ENCODE measurements at regions not wholly inside any gene's neighbourhood (a gene's known extent, or its start where the extent isn't known, plus 50 kb on each side); places are given as distances from the start of the nearest gene placed in this dataset.
"Not testable (repeated sequence)": the region's sequence is repeated elsewhere in the genome, so short reads cannot be mapped to it uniquely, and the experiment has no call there.

DNA sequence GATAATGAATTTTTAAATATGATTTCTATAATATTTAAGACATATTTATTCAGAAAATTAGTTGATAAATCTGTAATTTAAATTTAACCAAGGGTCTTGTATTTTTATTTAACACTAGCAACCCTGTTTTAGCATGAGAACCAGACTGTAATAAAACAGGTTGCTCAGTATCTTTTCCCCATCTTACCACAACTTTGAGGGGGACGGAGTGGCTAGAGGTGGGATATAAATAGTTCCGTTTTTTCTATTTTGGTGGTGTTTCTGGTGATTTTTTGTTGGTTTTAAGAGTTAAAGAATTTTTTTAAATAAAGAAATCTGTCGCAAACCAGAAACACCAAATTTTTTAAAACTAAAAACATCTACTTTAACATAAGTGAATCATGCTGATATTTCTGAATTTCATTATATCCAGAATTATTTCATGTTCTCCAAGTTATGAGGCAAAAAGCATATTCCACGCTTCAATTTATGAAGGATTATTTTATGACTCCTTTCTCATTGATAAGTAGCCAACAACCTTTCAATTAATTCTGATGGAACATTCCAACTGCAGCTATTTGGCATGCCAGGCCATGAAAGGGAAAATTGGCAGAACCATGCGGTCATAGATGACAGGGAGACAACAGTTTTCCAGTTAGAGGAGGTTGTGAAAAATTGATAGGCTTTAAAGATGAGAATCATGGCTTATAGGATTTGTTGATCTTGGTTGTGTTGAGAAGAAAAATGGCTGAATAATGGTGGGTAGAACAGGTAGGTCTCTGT, 151.9 kb upstream of the CARMIL1 start:
- DNase-seq, result no peak

DNA sequence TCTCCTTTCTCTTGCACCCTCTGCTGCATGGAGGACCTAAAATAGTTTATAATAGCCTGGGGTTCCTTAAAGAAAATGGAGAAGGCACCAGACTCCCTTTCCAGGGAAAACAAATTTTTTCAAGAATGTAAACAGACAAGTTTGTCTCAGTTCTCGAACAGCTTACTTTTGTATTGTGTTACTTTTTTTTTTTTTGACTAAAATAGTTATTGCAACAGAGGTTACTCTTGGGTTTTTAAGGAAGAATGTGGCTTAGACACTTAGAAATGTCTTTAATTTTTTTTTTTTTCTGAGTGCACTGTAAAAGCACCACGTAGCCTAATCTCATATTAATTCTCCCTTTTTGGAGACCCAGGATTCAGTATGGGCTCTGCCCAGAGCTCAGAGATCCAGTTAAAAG, 148.7 kb upstream of the CARMIL1 start:
- DNase-seq, result no peak

DNA sequence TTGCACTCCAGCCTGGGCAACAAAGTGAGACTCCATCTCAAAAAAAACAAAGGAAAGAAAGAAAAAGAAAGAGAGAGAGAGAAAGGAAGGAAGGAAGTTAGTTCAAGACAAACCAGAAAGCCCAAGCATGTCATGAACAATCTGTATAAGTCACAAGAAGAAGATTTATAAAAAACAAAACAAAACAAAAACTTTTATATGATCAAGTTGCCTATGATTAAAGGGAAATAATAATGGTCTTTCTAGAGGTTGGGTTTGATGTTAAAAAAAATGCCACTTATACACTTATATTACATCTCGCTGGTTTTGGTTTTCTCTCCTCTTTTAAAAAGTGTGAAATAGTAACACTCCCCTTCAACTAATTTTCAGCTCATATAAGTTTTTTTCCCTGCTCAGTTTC, 146.2 kb upstream of the CARMIL1 start:
- DNase-seq, result no peak

DNA sequence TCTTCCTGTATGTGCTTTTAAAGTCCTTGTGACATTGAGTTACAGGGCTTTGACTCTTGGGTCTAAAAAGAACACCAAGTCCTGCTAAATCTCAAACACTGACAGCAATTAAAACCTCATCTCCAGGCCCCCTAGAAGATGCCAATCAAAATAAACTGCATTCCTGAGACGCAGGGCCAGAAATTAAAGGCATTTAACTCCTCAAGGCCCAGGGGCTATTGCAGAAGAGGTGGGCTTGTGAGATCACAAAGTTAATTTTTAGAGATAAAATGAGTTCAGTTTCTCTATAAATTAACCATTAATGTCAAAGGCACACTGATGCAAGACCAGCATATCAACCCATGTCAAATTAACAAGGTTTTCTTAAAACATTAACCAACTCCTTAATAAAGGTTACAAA, 145.6 kb upstream of the CARMIL1 start:
- no peak for DNase-seq

DNA sequence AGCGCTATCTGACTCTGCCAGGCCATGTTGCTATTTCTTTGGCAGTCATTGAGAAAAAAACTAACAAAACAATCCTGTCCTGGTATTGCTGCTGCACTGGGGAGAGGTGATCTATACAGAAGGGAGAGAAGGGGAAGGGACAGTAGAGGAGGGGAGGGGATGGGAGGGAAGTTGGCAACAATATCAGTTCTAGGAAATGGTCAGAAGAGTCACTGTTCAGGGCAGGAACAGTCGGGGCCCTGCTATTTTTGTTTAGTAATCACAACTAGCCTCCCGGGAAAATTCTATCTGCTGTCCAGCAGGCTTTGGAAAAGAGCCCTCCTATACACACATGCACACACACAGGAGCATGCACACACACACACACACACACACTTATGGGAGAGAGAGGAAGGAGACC, 142.3 kb upstream of the CARMIL1 start:
- no peak for DNase-seq

DNA sequence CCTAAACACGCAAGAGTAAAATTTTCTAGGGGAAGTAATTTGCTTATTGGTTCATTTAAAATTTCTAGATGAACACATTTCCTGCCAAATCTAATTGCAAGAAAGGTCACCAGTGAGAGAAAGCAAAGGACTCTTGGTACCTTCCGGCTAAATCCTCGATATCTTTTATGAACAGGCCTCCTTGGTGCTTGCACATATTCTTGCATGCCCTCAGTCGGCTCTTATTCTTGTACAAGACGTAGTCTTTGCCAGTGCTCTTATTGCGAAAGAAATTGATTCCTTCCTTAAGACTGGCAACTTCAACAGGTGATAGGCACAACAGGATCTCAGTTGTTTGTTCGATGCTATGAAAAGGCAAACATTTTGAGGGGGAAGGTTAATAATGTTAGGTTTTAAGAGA, 141.7 kb upstream of the CARMIL1 start:
- DNase-seq, result no peak

DNA sequence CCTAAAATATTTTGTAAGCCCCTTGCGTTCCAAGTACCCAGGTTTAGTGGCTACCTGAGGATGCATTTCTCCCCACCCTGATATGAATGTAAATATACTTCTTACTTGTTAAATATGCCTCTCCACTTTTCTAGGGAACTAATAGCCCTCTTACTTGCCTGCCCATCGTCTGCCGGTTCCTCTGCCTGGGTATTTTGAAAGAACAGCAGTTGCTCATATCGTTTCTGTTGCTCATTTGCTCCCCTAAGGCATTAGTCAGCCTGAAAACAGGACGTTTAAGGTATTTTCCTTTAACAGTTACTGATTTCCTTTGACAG, 141.3 kb upstream of the CARMIL1 start:
- no peak for DNase-seq

DNA sequence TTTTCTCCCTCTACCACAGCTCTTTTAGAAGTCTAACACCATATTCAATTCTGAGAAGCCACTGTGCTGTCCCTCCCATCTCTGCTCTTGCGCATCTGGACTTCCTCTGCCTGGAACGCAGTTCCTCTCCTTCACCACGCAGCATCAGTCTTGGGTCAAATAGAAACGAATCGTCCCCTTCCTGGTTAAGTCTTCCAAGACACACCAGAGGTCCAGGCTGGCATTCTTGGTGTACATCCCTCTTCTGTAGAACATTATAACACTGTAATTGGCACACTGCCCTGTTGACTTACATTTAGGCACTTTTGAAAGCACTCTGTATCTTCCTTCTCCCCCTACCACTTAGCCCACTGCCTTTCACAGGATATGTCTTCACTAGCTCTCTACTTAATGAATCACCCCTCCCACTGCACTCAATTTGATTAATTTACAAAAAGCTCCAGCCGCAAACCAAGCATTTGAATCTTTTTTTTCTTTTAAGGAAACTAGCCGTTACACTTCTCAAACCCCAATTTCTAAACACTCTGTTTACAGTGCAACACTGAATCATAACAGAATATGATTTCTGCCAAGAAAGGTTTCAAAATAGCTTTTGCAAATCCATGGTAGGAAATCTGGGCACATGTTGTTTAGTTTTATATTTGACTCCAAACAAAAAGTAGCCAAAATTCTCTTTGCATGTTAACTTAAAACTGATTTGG, 140.8 kb upstream of the CARMIL1 start:
- DNase-seq, result no peak

DNA sequence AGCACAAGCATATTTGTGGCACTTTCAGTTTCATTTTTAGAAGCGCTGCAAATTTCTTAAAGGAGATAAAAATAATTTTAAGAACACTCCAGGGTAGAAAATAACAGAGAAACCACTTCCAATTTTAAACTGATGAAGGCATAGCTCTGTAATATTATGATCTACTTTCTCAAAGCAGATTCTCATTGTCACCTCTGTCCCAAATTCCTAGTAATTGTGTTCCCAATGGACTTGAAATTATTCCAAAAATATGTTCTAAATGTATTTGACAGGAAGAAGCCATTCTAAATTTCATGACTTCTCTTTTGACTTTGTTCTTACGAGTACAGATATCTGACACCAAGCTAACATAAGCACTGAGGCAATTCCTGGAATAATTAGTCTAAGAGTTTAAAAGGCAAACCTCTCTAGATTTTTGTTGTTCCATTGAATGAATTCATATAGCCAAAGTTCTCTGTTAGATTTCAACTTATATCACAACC, 140.2 kb upstream of the CARMIL1 start:
- no peak for DNase-seq

DNA sequence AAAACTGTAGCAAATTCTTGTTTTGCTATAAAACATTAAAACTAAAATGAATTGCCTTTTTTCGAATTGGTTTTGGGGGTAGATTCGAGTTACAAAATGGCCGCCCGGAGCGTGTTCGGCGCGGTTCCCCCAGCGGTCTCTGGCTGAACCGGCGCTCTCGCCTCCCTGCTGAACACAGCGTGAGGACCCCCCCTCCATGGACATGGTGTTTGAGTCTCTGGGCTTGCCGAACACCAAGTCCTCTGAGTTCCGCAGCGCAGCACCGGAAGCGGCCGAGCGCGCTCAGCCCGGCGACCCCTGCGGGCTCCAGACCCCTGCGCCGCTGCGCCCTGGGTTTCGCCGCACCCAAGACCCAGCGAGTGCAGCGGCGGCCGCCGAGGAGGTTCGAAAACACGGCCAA, 139.6 kb upstream of the CARMIL1 start:
- not testable (repeated sequence) for DNase-seq

DNA sequence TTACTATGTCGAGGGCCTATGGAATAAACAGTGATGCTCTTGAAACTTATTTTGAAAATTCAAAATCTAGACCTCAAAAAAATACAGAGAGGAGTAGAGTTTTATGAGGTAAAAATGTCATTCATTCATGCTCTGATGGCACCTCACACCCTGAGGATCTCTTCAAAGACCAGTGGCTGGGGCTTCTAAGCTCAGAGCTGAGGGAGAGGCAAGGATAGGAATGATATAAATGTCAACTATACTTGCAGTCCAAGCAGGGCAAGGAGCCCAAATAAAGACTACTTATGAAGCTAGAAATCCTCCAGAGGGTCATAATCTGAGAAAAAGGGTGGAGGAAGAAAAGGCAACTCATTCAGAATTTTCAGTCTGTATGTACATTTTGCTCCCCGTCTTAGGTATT, 136.7 kb upstream of the CARMIL1 start:
- no peak for DNase-seq

DNA sequence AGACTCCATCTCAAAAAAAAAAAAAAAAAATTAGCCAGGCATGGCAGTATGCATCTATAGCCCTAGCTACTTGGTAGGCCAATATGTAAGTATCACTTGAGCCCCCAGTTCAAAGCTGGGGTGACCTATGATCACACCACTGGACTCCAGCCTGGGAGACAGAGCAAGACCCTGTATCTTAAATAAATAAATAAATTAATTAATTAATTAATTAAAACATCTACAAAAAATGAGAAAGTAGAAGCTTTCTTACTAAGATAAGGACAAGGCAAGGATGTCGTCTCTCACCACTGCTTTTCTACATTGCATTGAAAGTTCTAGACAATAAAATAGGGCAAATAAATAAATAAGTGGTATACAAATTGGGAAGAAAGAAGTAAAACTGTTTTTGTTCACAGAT, 134.3 kb upstream of the CARMIL1 start:
- DNase-seq, result no peak

DNA sequence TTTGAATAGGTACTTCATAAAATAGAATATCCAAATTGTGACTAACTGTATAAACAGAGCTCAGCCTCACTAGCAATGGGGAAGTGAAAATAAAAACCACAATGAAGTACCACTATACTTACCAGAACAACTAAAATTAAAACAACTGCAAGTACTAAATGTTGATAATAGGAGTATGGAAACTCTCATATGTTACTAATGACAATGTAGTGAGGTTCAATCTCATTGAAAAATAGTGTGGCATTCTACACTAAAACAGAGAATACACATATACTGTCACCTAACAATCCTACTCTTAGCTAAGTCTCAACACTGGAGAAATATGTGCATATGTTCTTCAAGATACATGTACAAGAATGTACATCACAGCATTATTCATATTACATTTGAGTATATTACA, 132.0 kb upstream of the CARMIL1 start:
- DNase-seq, result no peak

DNA sequence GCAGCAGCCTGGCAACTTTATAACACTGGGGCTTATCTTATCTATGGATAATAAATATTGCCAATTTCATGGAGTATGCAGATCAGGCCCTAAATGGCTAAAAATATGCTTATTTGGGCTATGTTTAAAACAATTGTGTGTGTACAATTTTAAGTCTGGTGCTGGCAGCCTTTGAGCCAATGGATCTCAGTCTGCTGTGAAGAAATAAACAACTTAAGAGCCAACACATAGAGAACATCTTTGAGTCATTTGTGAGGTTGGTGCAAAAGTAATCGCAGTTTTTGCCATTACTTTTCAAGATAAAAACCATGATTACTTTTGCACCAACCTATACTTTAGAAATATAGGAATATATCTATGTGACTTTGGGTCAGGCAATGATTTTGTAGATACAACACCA, 129.1 kb upstream of the CARMIL1 start:
- DNase-seq, result no peak

DNA sequence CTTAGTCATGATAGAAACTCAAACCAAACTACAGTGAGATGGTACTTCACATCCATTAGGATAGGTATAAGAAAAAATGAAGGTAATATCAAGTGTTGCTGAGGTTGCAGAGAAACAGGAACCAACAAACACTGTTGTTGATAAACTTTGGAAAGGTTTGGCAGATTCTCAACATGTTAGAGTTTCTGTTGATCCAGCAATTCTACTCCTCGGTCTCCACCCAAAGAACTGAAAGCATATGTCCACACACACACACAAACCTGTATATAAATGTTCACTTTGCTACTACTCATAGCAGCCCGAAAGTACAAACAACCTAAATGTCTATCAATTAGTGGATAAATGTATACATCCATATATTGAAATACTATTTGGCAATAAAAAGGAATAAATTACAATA, 128.3 kb upstream of the CARMIL1 start:
- no peak for DNase-seq

DNA sequence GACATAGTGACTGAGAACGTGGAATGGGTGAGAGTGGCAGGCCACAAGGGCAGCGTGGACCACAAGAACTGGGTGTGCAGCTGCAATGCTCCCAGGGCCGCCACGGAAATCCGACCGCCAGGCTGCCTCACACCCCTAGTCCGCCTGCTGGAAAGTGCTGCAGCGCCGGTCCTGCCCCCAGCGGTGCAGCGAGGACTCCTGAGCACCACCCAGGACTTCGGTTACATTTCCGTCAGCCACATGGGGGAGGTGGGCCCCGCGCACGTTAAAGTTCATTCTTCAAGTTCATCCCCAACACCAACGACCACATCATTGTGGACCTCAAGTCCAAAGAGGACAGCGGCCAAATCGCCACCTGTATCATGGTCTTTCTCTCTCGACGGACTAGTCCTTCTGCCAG, 126.1 kb upstream of the CARMIL1 start:
- no peak for DNase-seq

DNA sequence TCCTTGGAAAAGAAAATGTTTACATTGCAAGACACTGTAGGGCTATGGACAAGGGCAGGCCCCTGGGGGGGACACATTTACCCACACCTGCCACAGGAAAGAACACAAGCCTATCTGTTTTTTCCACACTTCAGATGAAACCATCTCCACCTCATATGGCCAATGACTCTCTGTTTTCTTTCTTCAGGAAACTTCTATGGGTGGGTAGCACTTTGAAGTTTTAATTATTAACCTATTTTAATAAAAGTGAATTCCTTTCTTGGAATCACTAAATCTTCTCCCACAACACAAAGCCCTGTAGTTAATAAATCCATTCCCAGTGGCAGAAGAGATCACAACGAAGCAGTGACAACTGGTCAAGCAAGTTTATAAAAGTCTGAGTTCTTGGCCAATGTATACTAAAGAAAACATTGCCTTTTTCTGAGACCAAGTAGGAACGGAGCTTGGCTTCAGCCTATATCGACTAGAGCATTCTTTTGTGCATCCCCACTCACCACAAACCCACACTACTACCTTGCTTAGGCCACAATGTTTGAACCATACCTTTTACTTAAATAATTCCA, 125.1 kb upstream of the CARMIL1 start:
- no peak for DNase-seq

DNA sequence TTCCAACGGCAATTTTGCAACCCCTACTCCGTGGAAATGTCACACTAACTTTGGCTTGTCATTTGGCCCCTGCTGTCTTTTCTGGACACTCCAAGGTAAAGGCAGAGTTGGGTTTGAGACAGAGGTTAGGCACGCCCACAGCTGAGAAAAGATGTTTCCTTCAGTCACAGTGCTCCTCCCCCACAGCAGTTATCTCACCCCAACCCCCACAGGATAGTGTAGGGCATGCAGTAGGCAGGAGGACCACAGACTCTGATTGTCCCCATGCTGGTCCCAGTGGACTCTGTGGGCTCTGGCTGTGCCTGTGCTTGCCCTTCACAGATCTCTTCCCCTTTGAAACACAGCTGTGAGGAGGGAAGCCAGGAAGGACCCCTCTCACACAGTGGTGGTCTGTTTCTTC, 124.0 kb upstream of the CARMIL1 start:
- no peak for DNase-seq

DNA sequence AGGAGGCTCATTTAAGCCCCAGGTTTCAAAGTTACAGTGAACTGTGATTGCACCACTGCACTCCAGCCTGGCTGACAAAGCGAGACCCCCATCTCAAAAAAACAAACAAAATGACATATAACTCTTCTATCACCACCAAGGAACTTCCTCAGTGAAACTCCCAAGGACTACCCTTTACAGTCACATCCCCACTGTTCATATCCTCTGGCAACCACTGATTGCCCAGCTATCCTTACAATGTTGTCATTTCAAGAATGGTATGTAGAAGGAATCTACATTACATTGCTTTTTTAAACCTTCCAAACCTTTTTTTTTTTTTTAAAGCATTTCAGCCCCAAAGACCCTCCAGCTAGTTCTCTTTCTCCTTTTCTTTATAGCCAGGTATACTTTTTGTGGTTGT, 123.1 kb upstream of the CARMIL1 start:
- DNase-seq, result no peak

DNA sequence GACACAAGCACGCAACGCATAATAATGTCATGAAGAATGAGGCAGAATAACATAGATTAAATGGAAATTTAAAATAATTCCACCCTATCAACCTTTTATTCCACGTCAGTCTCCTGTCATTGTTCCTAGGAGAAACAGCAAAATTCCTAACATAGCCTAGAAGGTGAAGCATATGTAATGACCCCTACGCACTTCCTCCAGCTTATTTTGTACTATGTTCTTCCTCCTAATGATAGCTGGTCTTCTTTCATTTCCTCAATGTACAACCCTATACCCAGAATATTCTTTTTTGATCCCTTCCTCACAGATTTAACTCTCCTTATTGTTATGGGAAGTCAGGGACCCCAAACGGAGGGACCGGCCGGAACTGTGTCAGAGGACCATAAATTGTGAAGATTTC, 122.0 kb upstream of the CARMIL1 start:
- no peak for DNase-seq

DNA sequence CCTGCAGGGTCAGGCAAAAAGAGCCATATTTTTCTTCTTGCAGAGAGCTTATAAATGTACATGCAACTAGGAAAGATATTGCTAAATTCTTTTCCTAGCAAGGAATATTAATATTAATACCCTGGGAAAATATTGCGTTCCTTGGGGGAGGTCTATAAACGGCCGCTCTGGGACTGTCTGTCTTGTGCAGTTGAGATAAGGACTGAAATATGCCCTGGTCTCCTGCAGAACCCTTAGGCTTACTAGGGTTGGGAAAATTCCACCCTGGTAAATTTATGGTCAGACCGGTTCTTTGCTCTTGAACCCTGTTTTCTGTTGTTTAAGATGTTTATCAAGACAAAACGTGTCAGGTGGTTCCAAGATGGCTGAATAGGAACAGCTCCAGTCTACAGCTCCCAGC, 121.3 kb upstream of the CARMIL1 start:
- DNase-seq, result no peak

DNA sequence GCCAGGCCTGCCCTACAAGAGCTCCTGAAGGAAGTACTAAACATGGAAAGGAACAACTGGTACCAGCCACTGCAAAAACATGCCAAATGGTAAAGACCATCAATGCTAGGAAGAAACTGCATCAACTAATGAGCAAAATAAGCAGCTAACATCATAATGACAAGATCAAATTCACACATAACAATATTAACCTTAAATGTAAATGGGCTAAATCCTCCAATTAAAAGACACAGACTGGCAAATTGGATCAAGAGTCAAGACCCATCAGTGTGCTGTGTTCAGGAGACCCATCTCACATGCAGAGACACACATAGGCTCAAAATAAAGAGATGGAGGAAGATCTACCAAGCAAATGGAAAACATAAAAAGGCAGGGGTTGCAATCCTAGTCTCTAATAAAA, 119.0 kb upstream of the CARMIL1 start:
- not testable (repeated sequence) for DNase-seq

DNA sequence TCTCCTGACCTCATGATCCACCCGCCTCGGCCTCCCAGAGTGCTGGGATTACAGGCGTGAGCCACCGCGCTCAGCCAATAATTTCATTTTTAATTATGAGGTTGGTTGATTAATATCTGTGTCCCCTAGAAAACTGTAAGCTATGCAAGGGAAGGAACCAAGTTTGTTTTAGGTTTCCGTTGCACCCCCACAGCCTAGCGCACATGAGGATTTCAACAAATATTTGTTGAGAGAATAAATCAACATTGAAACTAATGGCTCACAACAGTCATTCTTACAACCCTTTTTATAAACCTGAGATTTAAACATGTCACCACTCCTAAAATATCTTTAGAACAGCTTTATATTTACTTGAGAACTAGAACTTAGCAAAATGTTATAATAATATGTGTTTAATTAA, 114.0 kb upstream of the CARMIL1 start:
- no peak for DNase-seq

DNA sequence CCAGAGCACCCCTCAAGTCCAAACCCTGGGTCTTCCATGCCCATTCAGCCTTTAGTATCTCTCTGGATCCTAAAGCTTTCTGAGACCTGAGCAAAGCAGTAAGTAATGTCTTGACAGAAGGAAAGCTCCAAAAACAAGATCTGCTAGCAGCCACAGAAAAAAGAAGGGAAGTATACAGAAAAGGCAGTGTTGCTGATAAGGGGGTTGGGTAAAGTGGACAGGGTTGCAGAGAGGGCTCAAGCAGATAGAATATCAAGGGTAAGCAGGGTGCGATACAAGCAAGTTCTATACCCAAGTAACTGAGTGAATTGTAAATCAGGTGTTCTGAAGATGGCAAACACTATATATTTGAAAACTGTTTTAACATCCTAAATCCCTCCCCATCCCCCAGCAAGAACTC, 113.4 kb upstream of the CARMIL1 start:
- no peak for DNase-seq

Measured in eye (tissue), 1 donor.